HG03354 (cell line): ENCODE measurements at regions not wholly inside any gene's neighbourhood (a gene's known extent, or its start where the extent isn't known, plus 50 kb on each side); places are given as distances from the start of the nearest gene placed in this dataset.
"Not testable (repeated sequence)": the region's sequence is repeated elsewhere in the genome, so short reads cannot be mapped to it uniquely, and the experiment has no call there.

ENCODE experiments used
- ATAC-seq: cut with Tn5 transposase; IDR thresholded peaks from one replicate; pipeline ENCODE4 v1.9.1; 2021; ENCODE audit warnings: mild to moderate bottlenecking; ENCODE audit not compliant: unreplicated experiment, poor library complexity, severe bottlenecking

DNA sequence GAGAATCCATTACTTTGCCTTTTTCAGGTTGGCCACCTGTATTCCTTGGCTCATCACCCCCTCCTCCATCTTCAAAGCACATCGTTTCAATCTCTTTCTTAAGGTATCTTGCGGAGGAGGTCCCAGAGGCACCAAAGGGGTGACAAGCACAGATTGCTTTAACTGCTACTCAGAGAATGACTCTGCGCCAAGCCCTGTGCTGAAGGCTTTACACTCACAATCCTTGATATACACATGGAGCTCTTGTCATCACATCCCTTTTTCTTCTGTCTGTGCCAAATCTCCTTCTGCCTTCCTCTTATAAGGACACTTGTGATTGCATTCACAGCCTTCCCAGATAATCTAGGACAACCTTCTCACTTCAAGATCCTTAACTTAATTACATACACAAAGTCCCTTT lies 134.7 kb upstream of the MAMLD1 start:
- ATAC-seq = no peak

GRCh38 chrX:150229030-150229429 lies 134.1 kb upstream of the MAMLD1 start:
- no peak for ATAC-seq

DNA sequence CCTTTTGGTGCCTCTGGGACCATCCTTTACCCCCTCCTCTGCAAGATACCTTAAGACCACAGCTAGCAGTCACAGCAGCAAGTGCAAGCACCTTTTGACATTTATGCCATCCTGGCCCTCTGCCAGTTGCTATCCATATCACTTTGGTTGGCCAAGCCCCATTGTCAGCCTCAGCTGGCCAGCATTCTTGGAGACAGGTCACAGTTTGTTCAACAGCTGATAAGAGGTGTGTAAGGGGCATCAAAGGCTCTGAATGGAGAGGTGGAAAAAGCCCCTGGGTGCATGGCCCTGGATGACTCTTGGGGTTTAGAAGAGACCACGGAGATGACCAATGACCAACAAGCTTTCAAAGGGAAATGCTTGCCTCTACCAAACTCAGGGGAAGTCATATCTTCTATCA lies 133.6 kb upstream of the MAMLD1 start:
- ATAC-seq = no peak

GRCh38 chrX:150230952-150231351 lies 132.2 kb upstream of the MAMLD1 start:
- ATAC-seq = not testable (repeated sequence)

GRCh38 chrX:150231368-150231767 lies 131.7 kb upstream of the MAMLD1 start:
- ATAC-seq = not testable (repeated sequence)

GRCh38 chrX:150232222-150232621 lies 130.9 kb upstream of the MAMLD1 start:
- ATAC-seq = not testable (repeated sequence)

DNA sequence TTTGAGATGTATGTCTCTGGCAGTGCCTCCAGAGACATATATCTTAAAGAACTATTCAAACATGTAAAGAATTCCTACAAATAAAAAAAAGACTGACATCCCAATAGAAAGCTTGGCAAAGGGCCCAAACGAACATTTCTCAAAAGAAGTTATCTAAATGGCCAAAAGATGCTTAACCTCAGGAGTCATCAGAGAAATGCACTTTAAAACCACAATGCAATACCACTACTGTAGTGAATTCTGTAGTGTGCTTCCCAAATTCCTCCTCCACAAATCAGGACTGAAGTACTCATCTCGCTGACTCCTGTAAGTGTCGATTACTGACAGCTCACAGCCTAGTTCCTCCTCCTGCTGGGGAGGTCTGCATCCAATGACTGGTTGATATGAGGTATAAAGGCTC lies 129.0 kb upstream of the MAMLD1 start:
- ATAC-seq = no peak

GRCh38 chrX:150236327-150236726 lies 126.8 kb upstream of the MAMLD1 start:
- no peak for ATAC-seq

DNA sequence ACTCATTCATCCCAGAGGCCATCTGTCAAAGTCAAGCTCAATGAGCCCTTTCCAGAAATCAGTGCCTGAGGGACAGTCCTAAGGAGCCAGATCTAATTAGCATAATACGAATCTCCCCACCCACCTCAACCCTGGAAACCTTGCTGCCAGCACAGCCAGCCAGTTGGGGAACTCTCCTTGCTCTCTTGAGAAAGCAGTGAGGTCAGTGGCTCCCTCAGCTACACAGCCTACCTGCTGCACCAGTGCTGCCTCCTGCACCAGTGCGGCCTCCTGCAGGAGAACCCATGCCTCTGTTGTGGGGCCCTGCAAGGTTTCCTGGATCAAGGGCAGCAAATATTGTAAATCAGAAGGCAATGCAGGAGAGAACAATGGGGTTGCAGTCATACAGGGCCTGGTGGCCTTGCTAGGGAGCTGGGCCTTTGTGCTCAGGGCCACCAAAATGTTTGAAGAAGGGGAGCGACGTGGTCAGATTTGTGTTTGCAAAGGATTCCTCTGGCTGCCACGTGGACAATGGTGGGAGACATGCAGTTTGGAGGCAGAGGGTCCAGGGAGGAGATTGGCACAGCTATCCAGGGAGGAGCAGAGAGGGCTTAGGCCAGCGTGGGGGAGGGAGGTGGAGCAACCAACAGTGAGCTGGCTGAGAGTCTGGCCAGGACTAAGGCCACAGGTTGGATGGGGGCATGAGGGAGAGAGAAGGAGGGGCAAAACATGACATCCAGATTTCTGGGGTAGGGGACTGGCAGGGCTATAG lies 124.3 kb upstream of the MAMLD1 start:
- ATAC-seq = no peak

DNA sequence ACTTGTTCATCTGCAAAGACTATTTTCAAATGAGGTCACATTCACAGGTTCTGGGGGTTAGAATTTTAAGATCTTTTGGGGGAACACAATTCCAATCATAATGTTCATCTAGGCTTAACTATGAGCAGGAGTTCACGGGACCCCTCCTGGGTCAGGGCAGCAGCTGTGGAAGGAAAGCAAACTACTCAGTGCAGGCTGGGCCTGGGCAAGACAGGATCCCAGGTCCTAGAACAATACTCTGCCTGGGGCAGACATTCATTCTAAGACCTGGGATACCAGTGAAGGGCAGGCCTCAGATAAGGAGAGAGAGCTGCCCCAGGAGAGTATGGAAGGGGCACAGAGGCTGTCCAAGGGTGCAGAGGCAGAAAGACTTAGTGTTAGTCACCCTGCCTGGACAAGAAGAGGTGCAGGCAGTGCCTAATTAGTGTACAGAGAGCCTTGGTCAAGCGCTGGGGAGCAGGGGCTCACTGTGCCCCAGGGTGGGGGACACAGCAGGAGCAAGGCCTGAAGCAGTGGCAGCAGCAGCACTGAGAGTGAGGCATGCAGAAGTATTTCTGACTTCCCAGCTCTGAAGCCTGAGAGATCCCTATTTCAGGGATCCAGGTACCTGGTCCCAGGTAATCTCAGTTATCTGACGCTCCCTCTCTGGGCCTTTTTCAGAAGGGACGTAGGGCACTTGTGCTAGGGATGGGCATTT lies 123.0 kb upstream of the MAMLD1 start:
- no peak for ATAC-seq

DNA sequence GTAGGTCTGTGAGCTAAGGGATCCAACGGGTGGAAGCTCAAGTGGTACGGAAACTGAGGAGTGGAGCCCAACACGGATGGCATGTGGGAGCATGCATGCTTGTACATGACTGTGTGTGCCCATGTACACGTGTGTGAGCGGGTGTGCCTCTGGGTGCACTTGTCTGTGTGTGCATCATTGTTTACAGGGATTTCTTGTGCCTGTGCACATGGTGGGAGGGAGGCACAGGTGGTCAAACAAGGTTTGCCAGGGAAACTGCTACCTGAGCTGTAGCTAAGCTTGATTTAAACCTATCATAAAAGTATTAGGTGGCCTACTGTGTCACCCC lies 122.5 kb upstream of the MAMLD1 start:
- no peak for ATAC-seq

- ATAC-seq = no peak
These were observed 109.0 kb upstream of the MAMLD1 start for GRCh38 chrX:150253959-150254620.

- no peak for ATAC-seq
These were observed 108.2 kb upstream of the MAMLD1 start for GRCh38 chrX:150254909-150255308.

DNA sequence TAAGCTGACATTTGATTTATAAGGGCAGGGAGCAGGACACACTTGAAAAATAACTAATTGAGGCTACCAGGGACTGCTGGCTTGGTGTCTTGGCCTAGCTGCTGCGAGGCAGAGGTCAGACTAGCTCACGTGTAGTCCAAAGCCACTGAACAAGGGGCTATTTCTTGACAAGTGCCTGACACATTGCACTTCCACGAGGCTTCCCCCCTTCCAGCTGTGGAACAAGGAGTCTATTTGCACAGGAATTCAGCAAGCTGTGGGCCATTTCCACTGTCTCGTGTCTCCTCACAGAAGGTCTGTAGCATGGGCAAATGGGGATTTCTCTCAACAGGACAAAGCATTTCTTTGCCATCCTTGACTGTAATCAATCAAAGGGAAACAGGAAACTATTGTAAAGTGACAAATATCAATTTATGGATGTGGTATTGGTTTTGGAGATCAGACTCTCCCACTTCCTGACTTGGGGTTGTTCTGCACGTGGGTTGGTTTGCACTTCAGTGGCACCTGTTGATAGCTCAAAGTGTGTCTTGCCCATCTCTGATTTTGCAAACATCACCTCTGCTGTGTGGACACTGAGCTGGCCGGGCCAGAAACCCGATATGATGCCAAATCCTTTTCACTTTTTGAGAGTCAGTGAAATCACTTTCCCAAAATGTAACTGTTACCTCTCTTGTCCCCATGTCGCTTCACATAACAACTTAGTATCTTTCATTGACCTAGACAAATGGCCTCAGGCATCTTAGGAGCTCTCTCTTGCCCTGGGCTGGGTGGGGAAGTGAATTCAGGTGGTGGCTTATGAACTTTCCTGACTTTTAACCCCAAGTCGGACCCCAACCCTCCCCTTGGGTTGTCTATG lies 107.4 kb upstream of the MAMLD1 start:
- ATAC-seq = no peak

DNA sequence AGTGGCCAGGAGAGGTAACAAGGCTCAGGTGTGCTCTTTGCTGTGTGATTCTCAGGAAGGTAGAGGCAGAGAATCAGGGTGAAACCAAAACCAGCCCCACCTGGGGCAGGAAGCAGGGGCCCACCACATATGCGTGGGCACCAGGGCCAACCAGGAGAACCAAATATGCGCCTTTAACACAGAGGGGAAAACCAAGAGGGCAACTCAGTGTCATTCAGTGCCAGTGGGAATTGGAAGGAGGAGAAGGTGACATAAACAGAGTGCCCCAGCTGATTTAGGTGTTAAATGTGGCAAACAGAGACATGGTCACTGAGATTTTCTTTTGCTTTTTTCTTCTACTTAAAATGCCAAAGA lies 106.8 kb upstream of the MAMLD1 start:
- ATAC-seq = no peak

DNA sequence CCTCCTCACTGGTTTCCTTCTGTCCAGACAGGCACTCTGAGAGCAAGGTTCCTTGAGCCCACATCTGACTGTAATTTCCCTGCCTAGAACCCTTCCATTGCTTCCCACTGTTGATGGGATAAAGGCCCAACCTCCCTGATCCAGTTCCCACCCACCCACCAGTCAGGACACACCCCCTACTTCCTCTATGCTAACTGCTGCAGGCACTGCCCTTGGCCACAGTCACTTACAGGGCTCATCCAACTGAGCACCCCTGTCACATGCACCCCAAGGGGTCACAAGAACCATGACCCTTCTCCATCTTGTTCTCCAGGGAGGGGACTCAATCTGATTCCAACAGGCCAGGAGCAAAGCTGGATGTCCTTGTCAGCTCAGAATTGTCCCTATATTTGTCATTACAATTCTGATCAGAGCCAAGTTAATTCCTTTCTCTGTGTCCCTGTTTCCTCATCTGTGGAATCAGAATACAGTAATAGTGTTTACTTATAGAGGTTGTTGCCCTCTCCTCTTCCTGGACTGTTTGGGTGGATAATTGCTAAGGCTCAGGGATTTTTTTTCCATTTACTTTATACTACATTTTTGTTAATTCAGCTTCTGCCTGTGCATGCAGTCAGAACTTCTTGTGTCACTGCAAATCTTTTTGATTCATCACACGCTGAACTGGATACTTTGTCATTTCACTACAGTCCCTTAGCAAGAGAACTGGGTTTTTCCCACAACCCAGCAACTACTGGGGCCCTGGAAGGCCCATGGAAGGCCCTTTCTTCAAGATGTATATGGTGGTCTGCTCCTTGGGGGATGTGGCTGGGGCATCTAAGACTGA lies 105.6 kb upstream of the MAMLD1 start:
- no peak for ATAC-seq

GRCh38 chrX:150258176-150258425 lies 105.0 kb upstream of the MAMLD1 start:
- no peak for ATAC-seq

DNA sequence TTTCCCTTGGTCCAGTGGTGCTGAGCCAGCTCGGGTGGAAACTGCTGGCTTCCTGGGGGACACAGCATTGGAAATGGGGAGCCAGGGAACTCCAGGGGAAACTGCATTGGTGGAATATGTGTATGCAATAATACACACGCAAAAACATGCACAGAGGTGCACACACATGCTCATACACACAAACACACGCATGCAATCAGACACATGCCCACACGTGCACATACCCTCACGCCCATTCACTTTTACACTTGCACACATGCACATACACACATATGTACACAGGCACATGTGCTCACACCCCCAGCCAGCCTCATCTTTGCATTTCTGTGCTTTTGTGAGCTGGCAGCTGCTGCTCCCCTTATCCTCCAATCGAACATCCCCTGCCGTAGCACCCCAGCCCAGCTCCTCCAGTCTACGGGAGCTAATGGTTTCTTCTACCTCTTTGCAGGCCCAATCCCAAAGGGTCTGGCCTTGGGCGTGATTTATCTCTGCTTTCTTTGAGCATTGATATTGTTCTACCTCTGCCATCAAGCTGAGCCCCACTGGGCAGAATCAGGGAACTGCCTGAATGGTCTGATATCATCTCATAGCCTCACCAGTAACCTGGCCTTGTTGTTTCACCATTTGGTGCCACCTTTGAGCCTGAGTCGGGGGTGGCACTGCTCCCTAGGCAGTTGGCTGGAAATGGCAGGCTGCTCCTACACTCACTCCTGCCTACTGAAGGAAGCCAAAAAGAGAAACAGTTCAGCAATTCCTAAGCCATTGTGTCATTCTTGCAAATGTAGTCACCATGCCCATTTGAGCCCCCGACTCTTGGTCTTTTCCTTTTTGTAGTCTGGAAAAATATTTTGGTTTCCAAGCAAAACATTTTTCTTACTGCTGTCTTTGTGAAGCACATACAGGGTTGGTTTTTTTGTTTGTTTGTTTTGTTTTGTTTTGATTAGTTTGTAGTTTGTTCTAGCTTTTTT lies 104.4 kb upstream of the MAMLD1 start:
- ATAC-seq = no peak

GRCh38 chrX:150262456-150262855 lies 100.7 kb upstream of the MAMLD1 start:
- ATAC-seq = no peak
